Endodermal cell (in vitro differentiated cells): ENCODE measurements at regions not wholly inside any gene's neighbourhood (a gene's known extent, or its start where the extent isn't known, plus 50 kb on each side); places are given as distances from the start of the nearest gene placed in this dataset.

ENCODE experiments used
- DNase-seq: peaks from one replicate; pipeline ENCODE4 v3.0.0-alpha.2; 2017
- H3K27ac ChIP-seq: 2 replicates; pipeline ENCODE4 v1.5.1; 2013; ENCODE audit warnings: mild to moderate bottlenecking, low read depth, low read length, moderate library complexity
- H3K27me3 ChIP-seq: 2 replicates; pipeline ENCODE4 v1.6.1; 2013; ENCODE audit warnings: mild to moderate bottlenecking, low read length, moderate library complexity; ENCODE audit not compliant: insufficient read depth, control insufficient read depth, poor library complexity, severe bottlenecking
- H3K36me3 ChIP-seq: 2 replicates; pipeline ENCODE4 v1.7.0; 2013; ENCODE audit warnings: mild to moderate bottlenecking, low read length, moderate library complexity; ENCODE audit not compliant: control insufficient read depth, insufficient read depth
- H3K4me1 ChIP-seq: one replicate; pipeline ENCODE4 v1.7.0; 2013; ENCODE audit warnings: low read length; ENCODE audit not compliant: control insufficient read depth, insufficient read depth
- H3K4me3 ChIP-seq: 2 replicates; pipeline ENCODE4 v1.5.1; 2013; ENCODE audit warnings: mild to moderate bottlenecking, low read length, moderate library complexity
- H3K9ac ChIP-seq: 2 replicates; pipeline ENCODE4 v1.6.1; 2013; ENCODE audit warnings: mild to moderate bottlenecking, low read length, moderate library complexity; ENCODE audit not compliant: poor library complexity, severe bottlenecking; ENCODE audit errors: extremely low read depth
- H3K9me3 ChIP-seq: 2 replicates; pipeline ENCODE4 v1.6.1; 2013; ENCODE audit warnings: mild to moderate bottlenecking, low read length, moderate library complexity; ENCODE audit not compliant: control insufficient read depth
- H3K27ac Mint-ChIP-seq: 2 replicates; pipeline ENCODE4 v1.8.0; 2020; ENCODE audit warnings: mixed read lengths
- H3K27me3 Mint-ChIP-seq: 2 replicates; pipeline ENCODE4 v1.8.0; 2021; ENCODE audit warnings: mild to moderate bottlenecking, mixed read lengths; ENCODE audit not compliant: insufficient read depth
- H3K36me3 Mint-ChIP-seq: 2 replicates; pipeline ENCODE4 v1.8.0; 2020; ENCODE audit warnings: low read depth, mixed read lengths
- H3K4me1 Mint-ChIP-seq: 2 replicates; pipeline ENCODE4 v1.8.0; 2020; ENCODE audit warnings: mixed read lengths
- H3K4me3 Mint-ChIP-seq: 2 replicates; pipeline ENCODE4 v1.8.0; 2020; ENCODE audit warnings: mild to moderate bottlenecking, moderate library complexity, mixed read lengths
- H3K9me3 Mint-ChIP-seq: 2 replicates; pipeline ENCODE4 v1.8.0; 2020; ENCODE audit warnings: mild to moderate bottlenecking, mixed read lengths
- CTCF ChIP-seq: fragments of 200-600 bp; sonication (generic); conservative IDR thresholded peaks from 2 replicates; pipeline ENCODE4 v1.5.0; 2021; ENCODE audit warnings: antibody characterized with exemption, mild to moderate bottlenecking
- WGBS, 2 experiments: methylation state at CpG; one replicate each; pipeline versions ENCODE4 v1.1.5 to v1.1.7; 2013; ENCODE audit warnings: missing lambda C conversion rate in 2 of 2, mixed read lengths in 1 of 2; ENCODE audit not compliant: insufficient coverage in 1 of 2, insufficient read length in 1 of 2; 5-methylcytosine and 5-hydroxymethylcytosine counted together

- H3K36me3 ChIP-seq, result no peaks in the 10 kb centered on the region
- no peaks in the 10 kb centered on the region for H3K27me3 ChIP-seq
- Mint-ChIP-seq H3K27ac (no peak overlapping the region), H3K4me1 (peaks cover 21% of the 10 kb centered on the region), H3K27me3 (no peaks in the 10 kb centered on the region), H3K36me3 (no peaks in the 10 kb centered on the region), H3K9me3 (no peaks in the 10 kb centered on the region), H3K4me3 (no peak overlapping the region)
- H3K9ac ChIP-seq, result no peak overlapping the region
- H3K27ac ChIP-seq, result no peak overlapping the region
- H3K4me1 ChIP-seq, result peaks cover 5% of the 10 kb centered on the region
- H3K9me3 ChIP-seq, result no peaks in the 10 kb centered on the region
- H3K4me3 ChIP-seq, result no peak overlapping the region
- DNase-seq, result peak; percentile 42
- TF ChIP-seq CTCF, result no peak
- WGBS, 2 experiments, result 83% methylated on average over 2 of the region's 2 CpGs; no CpG with 5 or more reads in 1 of the 2 experiments
Measured at GRCh38 chr11:113555071-113555619, 79.9 kb upstream of the DRD2 start.

DNA sequence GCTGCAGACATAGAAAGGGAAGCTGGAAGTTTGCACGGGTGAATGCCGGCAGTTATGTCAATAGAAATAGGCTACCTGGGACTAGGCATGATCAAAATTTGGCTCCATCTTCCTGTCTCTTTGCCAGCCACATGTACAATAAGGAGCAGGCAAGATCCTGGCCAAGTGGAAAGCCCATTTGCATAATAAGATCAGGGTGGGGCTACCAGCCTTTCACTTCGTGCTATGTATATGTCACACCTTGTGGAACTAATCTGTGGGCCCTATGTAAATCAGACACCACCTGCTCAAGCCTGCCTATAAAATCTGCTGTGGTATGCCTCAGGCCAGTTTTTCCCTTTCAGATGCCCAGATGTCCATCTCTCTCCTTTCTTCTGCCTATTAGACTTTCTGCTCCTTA, 79.3 kb upstream of the DRD2 start:
- Histone ChIP-seq H3K4me1 (peaks cover 5% of the 10 kb centered on the region), H3K36me3 (no peaks in the 10 kb centered on the region), H3K27me3 (no peaks in the 10 kb centered on the region), H3K4me3 (no peak overlapping the region), H3K27ac (no peak overlapping the region), H3K9me3 (no peaks in the 10 kb centered on the region), H3K9ac (no peak overlapping the region)
- peak; percentile 50 for DNase-seq
- Mint-ChIP-seq H3K9me3 (no peaks in the 10 kb centered on the region), H3K36me3 (no peaks in the 10 kb centered on the region), H3K27me3 (no peaks in the 10 kb centered on the region), H3K4me1 (peaks cover 27% of the 10 kb centered on the region), H3K27ac (no peak overlapping the region), H3K4me3 (no peak overlapping the region)
- TF ChIP-seq CTCF, result no peak
- 66 to 69% methylated on average over 3 of the region's 3 CpGs for WGBS, 2 experiments

DNA sequence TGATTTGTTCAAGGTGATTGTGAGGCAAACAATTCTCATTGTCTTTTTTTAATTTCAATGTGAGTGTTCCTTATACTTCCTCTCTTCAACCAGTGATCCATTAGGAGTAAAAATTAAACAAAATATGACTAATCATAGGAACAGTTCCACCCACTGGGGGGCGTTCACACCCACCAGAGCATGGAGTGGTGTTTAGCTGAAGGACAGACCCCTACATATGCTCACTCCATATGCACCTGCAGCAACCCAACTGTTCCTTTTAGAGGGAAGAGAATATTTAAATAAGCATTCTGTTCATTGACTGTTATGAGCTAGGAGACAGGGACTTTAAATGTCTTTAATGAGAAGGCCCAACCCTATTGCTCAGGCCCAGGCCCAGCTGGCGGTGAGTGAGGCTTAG, 78.7 kb upstream of the DRD2 start:
- peak; percentile 49 for DNase-seq
- no peaks in the 10 kb centered on the region for H3K27me3 Mint-ChIP-seq
- Histone ChIP-seq H3K27ac (no peak overlapping the region), H3K9ac (no peak overlapping the region), H3K4me1 (peaks cover 5% of the 10 kb centered on the region), H3K9me3 (no peaks in the 10 kb centered on the region), H3K36me3 (no peaks in the 10 kb centered on the region), H3K4me3 (no peak overlapping the region), H3K27me3 (no peaks in the 10 kb centered on the region)
- peaks cover 28% of the 10 kb centered on the region for H3K4me1 Mint-ChIP-seq
- TF ChIP-seq CTCF, result peak; percentile 60
- H3K36me3 Mint-ChIP-seq, result no peaks in the 10 kb centered on the region
- 57 to 86% methylated on average over 1 to 2 of the region's 2 CpGs for WGBS, 2 experiments
- no peaks in the 10 kb centered on the region for H3K9me3 Mint-ChIP-seq
- H3K27ac Mint-ChIP-seq, result no peak overlapping the region
- H3K4me3 Mint-ChIP-seq, result no peak overlapping the region
